HFF-Myc (cell line): ENCODE measurements at regions not wholly inside any gene's neighbourhood (a gene's known extent, or its start where the extent isn't known, plus 50 kb on each side); places are given as distances from the start of the nearest gene placed in this dataset.
A peak's percentile ranks its signal among the peaks of the same experiment; 100 is the strongest.

Experiments used
- DNase-seq: peaks from one replicate; pipeline ENCODE4 v3.0.0-alpha.2; 2011; ENCODE audit warnings: low read depth; ENCODE audit errors: extremely low read depth
- H3K4me3 ChIP-seq: replicated peaks from 2 replicates; pipeline ENCODE4 v1.5.1; 2011; ENCODE audit warnings: low read depth, mild to moderate bottlenecking, control low read depth, low read length
- TF ChIP-seq, protein P1 (sequence below): IDR thresholded peaks from 2 replicates; pipeline ENCODE4 v1.5.1; 2012; ENCODE audit warnings: mild to moderate bottlenecking, low read depth, low read length, control low read depth; ENCODE audit errors: missing control alignments

DNA sequence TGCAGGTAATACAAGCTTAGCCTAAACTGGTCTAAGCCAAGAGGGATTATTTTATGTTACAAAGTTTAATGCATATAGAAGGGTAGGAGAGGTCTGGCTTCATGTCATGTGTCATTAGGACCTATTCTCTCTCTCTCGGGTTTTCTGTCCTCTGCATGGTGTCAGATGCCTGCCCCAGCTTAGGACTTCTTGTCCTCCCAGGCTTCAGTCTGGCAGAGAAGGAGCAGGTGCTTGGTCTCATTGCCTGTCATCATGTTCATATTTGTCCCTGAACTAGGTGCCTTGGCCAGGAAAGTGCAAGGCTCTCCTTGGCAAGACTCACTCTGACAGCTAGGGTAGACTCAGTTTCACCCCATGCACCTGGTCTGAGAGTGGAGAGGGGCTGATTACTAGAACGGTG, 126.3 kb downstream of the ADAMTS15 start:
- no peak for DNase-seq
- TF ChIP-seq, protein P1, sequence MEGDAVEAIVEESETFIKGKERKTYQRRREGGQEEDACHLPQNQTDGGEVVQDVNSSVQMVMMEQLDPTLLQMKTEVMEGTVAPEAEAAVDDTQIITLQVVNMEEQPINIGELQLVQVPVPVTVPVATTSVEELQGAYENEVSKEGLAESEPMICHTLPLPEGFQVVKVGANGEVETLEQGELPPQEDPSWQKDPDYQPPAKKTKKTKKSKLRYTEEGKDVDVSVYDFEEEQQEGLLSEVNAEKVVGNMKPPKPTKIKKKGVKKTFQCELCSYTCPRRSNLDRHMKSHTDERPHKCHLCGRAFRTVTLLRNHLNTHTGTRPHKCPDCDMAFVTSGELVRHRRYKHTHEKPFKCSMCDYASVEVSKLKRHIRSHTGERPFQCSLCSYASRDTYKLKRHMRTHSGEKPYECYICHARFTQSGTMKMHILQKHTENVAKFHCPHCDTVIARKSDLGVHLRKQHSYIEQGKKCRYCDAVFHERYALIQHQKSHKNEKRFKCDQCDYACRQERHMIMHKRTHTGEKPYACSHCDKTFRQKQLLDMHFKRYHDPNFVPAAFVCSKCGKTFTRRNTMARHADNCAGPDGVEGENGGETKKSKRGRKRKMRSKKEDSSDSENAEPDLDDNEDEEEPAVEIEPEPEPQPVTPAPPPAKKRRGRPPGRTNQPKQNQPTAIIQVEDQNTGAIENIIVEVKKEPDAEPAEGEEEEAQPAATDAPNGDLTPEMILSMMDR: no peak
- no peak overlapping the region for H3K4me3 ChIP-seq

DNA sequence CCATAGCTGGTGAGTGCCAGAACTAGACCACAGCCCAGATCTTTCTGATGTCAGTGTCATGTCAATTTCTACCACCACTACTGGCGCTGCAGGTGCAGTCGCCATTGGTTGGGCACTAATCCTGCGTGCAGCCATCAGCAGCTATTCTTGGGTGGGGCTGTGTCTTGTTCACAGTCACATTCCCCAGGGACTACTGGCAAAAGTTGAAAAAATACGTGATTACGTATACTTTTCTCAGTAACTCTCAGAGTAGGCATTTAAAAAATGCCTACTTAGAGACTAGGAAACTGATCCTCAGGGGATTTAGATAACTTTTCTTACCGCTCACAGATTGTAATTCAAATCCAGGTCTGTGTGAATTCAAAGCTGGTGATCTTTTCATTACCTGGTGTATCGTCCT, 127.7 kb downstream of the ADAMTS15 start:
- TF ChIP-seq, protein P1: no peak
- no peak for DNase-seq
- H3K4me3 ChIP-seq: no peak overlapping the region

DNA sequence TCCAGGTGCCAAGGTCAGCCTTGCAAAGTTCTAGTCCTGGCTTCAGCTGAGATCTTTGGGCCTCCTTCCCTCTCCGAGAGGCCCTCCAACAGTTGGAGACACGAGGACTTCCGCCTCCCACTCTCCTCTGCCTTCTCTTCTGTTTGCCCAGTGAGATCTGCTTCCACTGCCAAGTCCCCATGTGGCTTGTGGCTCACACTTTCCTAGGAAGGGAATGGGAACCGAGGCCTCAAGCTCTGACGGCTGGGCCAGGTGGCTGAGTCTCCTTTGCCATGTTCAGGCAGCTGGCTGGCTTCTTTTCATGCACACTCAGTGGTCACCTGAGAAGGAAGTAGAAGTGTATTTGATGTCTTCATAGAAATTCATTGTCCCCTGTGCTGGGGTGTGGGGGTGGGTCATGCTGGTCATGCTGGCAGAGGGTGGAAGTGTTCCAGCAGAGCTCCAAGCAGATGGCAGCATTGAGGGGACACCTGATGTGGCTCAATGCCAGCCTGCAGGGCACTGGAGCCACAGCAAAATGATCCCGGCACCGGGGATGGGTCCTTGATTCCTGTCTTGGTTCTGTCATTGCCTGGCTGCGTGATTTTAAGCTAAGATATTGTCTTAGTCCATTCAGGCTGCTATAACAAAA, 130.4 kb downstream of the ADAMTS15 start:
- TF ChIP-seq, protein P1: no peak
- no peak for DNase-seq
- H3K4me3 ChIP-seq: no peak overlapping the region

DNA sequence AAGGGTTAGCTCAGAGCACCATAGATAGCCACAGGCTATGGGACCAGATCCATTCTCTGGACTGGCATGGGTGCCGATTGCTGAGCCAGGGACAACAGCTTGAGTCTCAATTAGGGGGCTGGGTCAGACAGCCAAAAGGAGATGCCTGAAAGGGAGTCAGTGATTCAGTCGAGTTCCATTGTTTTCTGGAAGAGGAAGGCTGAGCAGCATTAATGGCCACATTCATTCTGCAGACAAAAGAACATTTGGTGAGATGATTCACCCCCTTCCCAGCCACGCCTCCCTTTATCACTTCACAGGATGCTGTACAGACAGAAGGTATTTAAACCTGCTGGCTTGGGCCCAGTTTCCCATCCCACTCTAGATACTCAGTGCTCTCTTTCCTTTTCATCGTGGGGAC, 131.9 kb downstream of the ADAMTS15 start:
- TF ChIP-seq, protein P1: no peak
- no peak overlapping the region for H3K4me3 ChIP-seq
- peak; percentile 67 for DNase-seq

DNA sequence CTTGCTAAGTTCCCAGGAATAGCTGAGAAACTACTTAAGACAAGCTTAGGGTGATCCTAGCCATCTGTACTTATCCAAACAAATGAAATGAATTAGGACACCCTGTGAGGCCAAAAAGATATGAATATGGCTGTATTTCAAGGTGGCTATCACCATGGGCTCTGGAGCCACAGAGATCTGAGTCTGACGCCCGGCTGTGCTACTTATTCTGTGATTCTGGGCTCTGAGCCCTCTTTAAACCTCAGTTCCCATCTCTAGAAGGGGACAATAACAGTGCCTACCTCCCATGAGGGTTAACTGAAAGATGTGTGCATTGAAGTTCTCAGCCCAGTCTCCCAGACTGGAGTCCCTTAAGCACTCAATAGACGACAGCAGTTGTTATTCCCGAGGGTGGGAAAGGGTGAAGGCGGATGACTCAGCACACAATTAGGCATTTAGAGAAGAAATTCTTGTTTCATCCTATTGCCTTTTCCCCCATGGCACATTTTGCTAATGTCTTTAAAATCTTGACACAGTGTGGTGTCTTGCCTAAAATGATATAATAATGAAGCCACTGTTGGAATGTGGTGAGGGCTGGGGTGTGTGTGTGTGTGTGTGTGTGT, 132.5 kb downstream of the ADAMTS15 start:
- no peak overlapping the region for H3K4me3 ChIP-seq
- no peak for DNase-seq
- TF ChIP-seq, protein P1: no peak

DNA sequence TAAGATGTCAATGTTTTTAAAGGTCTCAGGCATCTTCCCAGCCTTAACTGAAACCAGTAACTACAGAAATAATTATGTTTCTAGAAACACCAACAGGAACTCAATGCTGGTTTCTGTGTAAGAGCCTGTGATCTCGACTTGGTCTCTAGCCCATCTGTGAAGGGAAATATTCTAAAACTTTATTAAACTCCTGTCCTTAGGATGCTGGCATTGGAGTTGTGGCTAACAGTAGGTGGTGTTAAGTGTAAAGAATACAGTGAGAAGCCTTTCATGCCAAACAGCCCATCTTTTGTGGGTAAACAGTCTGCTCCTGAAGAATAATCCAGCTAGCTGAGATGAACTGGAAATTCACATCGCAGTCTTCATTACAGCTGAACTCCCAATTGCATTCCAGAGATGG, 133.2 kb downstream of the ADAMTS15 start:
- TF ChIP-seq, protein P1: no peak
- no peak overlapping the region for H3K4me3 ChIP-seq
- no peak for DNase-seq

DNA sequence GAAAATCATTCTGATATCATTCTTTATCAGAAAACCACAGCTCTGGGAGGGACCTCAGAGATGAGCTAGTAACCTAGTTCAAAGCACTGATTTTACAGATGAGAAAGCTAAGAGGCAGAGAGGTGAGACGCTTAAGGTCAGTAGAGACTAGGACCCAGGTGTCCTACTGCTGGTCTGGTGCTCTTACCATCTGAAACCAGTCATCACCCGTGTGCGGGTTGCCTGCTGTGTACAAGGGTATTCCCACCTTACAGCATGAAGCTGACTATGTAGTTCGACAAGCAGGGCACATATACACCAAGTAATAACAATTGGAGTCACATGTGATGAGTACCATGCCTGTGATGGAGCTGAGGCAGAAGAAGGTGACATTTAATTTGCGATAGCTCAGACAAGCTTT, 133.7 kb downstream of the ADAMTS15 start:
- TF ChIP-seq, protein P1: no peak
- H3K4me3 ChIP-seq: no peak overlapping the region
- DNase-seq: no peak
